GM23338 (cell line): ENCODE measurements at regions not wholly inside any gene's neighbourhood (a gene's known extent, or its start where the extent isn't known, plus 50 kb on each side); places are given as distances from the start of the nearest gene placed in this dataset.

Source experiments
- ATAC-seq: fragments of 200-7000 bp; cut with Tn5 transposase; 3 replicates; pipeline ENCODE4 v1.9.1; 2020
- DNase-seq: peaks from one replicate; pipeline ENCODE4 v3.0.0-alpha.2; 2015; ENCODE audit warnings: low spot score
- H2AFZ ChIP-seq: fragments of 200-600 bp; sonication (generic); 2 replicates; pipeline ENCODE4 v1.8.0; 2016; ENCODE audit warnings: antibody characterized with exemption, mild to moderate bottlenecking, moderate library complexity
- H3F3A ChIP-seq: fragments of 200-600 bp; sonication (generic); replicated peaks from 2 replicates; pipeline ENCODE4 v1.8.0; 2017; ENCODE audit warnings: antibody characterized with exemption, mixed run types, low read depth
- H3K27ac ChIP-seq: fragments of 200-600 bp; sonication (generic); 2 replicates; pipeline ENCODE4 v1.6.1; 2016; ENCODE audit warnings: low read depth
- H3K27me3 ChIP-seq: fragments of 200-600 bp; sonication (generic); 2 replicates; pipeline ENCODE4 v1.8.0; 2016; ENCODE audit warnings: mild to moderate bottlenecking, mixed run types, moderate library complexity; ENCODE audit not compliant: insufficient read depth
- H3K36me3 ChIP-seq: fragments of 200-600 bp; sonication (generic); 2 replicates; pipeline ENCODE4 v1.8.0; 2016; ENCODE audit warnings: mild to moderate bottlenecking; ENCODE audit not compliant: insufficient read depth
- H3K4me1 ChIP-seq: fragments of 200-600 bp; sonication (generic); 2 replicates; pipeline ENCODE4 v1.8.0; 2016; ENCODE audit warnings: mild to moderate bottlenecking, moderate library complexity; ENCODE audit not compliant: insufficient read depth
- H3K4me2 ChIP-seq: fragments of 200-600 bp; sonication (generic); 2 replicates; pipeline ENCODE4 v1.7.1; 2017; ENCODE audit warnings: mixed run types
- H3K4me3 ChIP-seq: fragments of 200-600 bp; sonication (generic); 2 replicates; pipeline ENCODE4 v1.6.1; 2016; ENCODE audit warnings: mixed run types
- H3K79me2 ChIP-seq: fragments of 200-600 bp; sonication (generic); replicated peaks from 2 replicates; pipeline ENCODE4 v1.8.0; 2017; ENCODE audit warnings: mild to moderate bottlenecking; ENCODE audit not compliant: insufficient read depth
- H3K9me2 ChIP-seq: fragments of 200-600 bp; sonication (generic); 2 replicates; pipeline ENCODE4 v1.8.0; 2017; ENCODE audit not compliant: insufficient read depth
- H4K20me1 ChIP-seq: fragments of 200-600 bp; sonication (generic); replicated peaks from 2 replicates; pipeline ENCODE4 v1.8.0; 2017; ENCODE audit warnings: mild to moderate bottlenecking; ENCODE audit not compliant: insufficient read depth
- H3K27ac Mint-ChIP-seq: 2 replicates; pipeline ENCODE4 v1.8.0; 2020; ENCODE audit warnings: inconsistent platforms, mild to moderate bottlenecking, moderate library complexity, mixed read lengths
- H3K27me3 Mint-ChIP-seq: 3 replicates; pipeline ENCODE4 v1.8.0; 2022; ENCODE audit warnings: low read depth, mild to moderate bottlenecking, moderate library complexity, mixed read lengths, inconsistent platforms; ENCODE audit not compliant: insufficient read depth, poor library complexity
- H3K36me3 Mint-ChIP-seq: 3 replicates; pipeline ENCODE4 v1.8.0; 2021; ENCODE audit warnings: low read depth, mild to moderate bottlenecking, inconsistent platforms, moderate library complexity, mixed read lengths
- H3K4me1 Mint-ChIP-seq: 3 replicates; pipeline ENCODE4 v1.8.0; 2020; ENCODE audit warnings: mild to moderate bottlenecking, inconsistent platforms, mixed read lengths
- H3K4me3 Mint-ChIP-seq: 3 replicates; pipeline ENCODE4 v1.8.0; 2021; ENCODE audit warnings: moderate library complexity, mild to moderate bottlenecking, inconsistent platforms, mixed read lengths
- H3K9me3 Mint-ChIP-seq: 3 replicates; pipeline ENCODE4 v1.8.0; 2020; ENCODE audit warnings: moderate library complexity, mild to moderate bottlenecking, inconsistent platforms, mixed read lengths
- CREB1 ChIP-seq: fragments of 250-450 bp; sonication (Bioruptor Pico); IDR thresholded peaks from 2 replicates; pipeline ENCODE4 v1.5.0; 2020; ENCODE audit warnings: low read depth, mild to moderate bottlenecking, moderate library complexity
- ETS1 ChIP-seq: IDR thresholded peaks from 2 replicates; pipeline ENCODE4 v1.6.1; 2016; ENCODE audit warnings: antibody characterized with exemption
- JUNB ChIP-seq: IDR thresholded peaks from one replicate; pipeline ENCODE4 v1.6.1; 2016; ENCODE audit warnings: antibody characterized with exemption; ENCODE audit not compliant: unreplicated experiment
- NANOG ChIP-seq: IDR thresholded peaks from 2 replicates; pipeline ENCODE4 v1.6.1; 2016; ENCODE audit warnings: antibody characterized with exemption, borderline replicate concordance
- POLR2AphosphoS5 ChIP-seq: IDR thresholded peaks from 2 replicates; pipeline ENCODE4 v1.6.1; 2016; ENCODE audit warnings: antibody characterized with exemption, low read depth
- REST ChIP-seq: IDR thresholded peaks from one replicate; pipeline ENCODE4 v1.6.1; 2018; ENCODE audit warnings: antibody characterized with exemption; ENCODE audit not compliant: unreplicated experiment
- STAT1 ChIP-seq: IDR thresholded peaks from one replicate; pipeline ENCODE4 v1.6.1; 2016; ENCODE audit warnings: antibody characterized with exemption; ENCODE audit not compliant: unreplicated experiment
- ZNF114 ChIP-seq: fragments of 250-450 bp; sonication (Bioruptor Pico); IDR thresholded peaks from 2 replicates; pipeline ENCODE4 v1.5.0; 2020; ENCODE audit warnings: mild to moderate bottlenecking, moderate library complexity
- ZNF331 ChIP-seq: fragments of 250-450 bp; sonication (Bioruptor Pico); IDR thresholded peaks from 2 replicates; pipeline ENCODE4 v1.5.0; 2020; ENCODE audit warnings: low read depth, mild to moderate bottlenecking, moderate library complexity
- ZNF462 ChIP-seq: fragments of 250-450 bp; sonication (Bioruptor Pico); IDR thresholded peaks from 2 replicates; pipeline ENCODE4 v1.5.0; 2020; ENCODE audit warnings: mild to moderate bottlenecking, moderate library complexity
- TF ChIP-seq, protein P1 (sequence below), 2 experiments: fragments of 200-600 bp in 1 of 2; sonication (generic) in 1 of 2; conservative IDR thresholded peaks; 2 replicates each; pipeline versions ENCODE4 v1.5.1 to v1.6.1; 2016 to 2017; ENCODE audit warnings: antibody characterized with exemption in 2 of 2, low read depth in 2 of 2, mild to moderate bottlenecking in 2 of 2, moderate library complexity in 1 of 2

DNA sequence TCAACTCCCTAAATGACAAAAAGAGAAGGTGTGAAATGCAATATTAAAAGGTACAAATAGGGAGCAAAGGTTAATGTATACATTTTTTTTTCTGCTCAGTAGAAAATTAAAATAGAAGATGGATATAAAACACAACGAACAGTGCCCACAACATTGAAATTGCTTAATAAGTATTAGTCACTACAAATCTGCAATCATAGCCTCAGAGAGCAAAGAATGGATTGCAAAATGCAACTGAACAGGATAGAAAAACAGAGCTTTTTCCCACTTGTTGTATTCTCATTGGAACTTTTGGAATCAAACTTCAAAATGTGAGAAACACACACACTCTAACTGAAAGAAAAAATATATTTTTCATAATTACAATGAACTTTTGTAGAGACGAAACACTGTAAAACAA, 552.2 kb upstream of the NCAM2 start:
- Histone ChIP-seq H3K27ac (no peak overlapping the region), H3K36me3 (no peaks in the 10 kb centered on the region), H3K79me2 (no peaks in the 10 kb centered on the region), H3K4me3 (no peak overlapping the region), H3K27me3 (no peaks in the 10 kb centered on the region), H3K9me2 (no peaks in the 10 kb centered on the region), H3K4me2 (no peak overlapping the region), H4K20me1 (no peaks in the 10 kb centered on the region), H2AFZ (no peak overlapping the region), H3F3A (no peaks in the 10 kb centered on the region), H3K4me1 (no peaks in the 10 kb centered on the region)
- ATAC-seq = no peak
- Mint-ChIP-seq H3K4me3 (no peak overlapping the region), H3K27ac (no peak overlapping the region), H3K4me1 (peaks cover 6% of the 10 kb centered on the region; the same call in 1 of the 3 replicates), H3K27me3 (peaks cover 2% of the 10 kb centered on the region), H3K9me3 (peaks cover 7% of the 10 kb centered on the region; the same call in 2 of the 3 replicates), H3K36me3 (peaks cover 3% of the 10 kb centered on the region; the same call in 1 of the 3 replicates)
- no peak for TF ChIP-seq ZNF331 (CRISPR knock-in tag)
- TF ChIP-seq ZNF114 (CRISPR knock-in tag) = no peak
- no peak for TF ChIP-seq REST
- no peak for TF ChIP-seq CREB1 (CRISPR knock-in tag)
- no peak for DNase-seq

- Histone ChIP-seq H2AFZ (no peak overlapping the region), H3K4me1 (no peaks in the 10 kb centered on the region), H3K27me3 (no peaks in the 10 kb centered on the region), H3F3A (no peaks in the 10 kb centered on the region), H3K4me3 (no peak overlapping the region), H4K20me1 (no peaks in the 10 kb centered on the region), H3K27ac (no peak overlapping the region), H3K36me3 (no peaks in the 10 kb centered on the region), H3K9me2 (no peaks in the 10 kb centered on the region), H3K4me2 (no peak overlapping the region), H3K79me2 (no peaks in the 10 kb centered on the region)
- Mint-ChIP-seq H3K27me3 (no peaks in the 10 kb centered on the region), H3K9me3 (no peaks in the 10 kb centered on the region), H3K27ac (no peak overlapping the region), H3K4me1 (no peaks in the 10 kb centered on the region), H3K4me3 (no peak overlapping the region), H3K36me3 (no peaks in the 10 kb centered on the region)
- DNase-seq (no peak), ATAC-seq (no peak)
- no peak for TF ChIP-seq ZNF114 (CRISPR knock-in tag)
- TF ChIP-seq ZNF462 (CRISPR knock-in tag) = no peak
- no peak for TF ChIP-seq ETS1
- TF ChIP-seq POLR2AphosphoS5 = no peak
- TF ChIP-seq, protein P1, sequence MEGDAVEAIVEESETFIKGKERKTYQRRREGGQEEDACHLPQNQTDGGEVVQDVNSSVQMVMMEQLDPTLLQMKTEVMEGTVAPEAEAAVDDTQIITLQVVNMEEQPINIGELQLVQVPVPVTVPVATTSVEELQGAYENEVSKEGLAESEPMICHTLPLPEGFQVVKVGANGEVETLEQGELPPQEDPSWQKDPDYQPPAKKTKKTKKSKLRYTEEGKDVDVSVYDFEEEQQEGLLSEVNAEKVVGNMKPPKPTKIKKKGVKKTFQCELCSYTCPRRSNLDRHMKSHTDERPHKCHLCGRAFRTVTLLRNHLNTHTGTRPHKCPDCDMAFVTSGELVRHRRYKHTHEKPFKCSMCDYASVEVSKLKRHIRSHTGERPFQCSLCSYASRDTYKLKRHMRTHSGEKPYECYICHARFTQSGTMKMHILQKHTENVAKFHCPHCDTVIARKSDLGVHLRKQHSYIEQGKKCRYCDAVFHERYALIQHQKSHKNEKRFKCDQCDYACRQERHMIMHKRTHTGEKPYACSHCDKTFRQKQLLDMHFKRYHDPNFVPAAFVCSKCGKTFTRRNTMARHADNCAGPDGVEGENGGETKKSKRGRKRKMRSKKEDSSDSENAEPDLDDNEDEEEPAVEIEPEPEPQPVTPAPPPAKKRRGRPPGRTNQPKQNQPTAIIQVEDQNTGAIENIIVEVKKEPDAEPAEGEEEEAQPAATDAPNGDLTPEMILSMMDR (conservative IDR thresholded peaks at IDR 0.05; ENCODE audit: low read depth in 2 of 2) = no peak
- TF ChIP-seq JUNB = no peak
- TF ChIP-seq NANOG = no peak
- TF ChIP-seq STAT1 = no peak
Measured at GRCh38 chr21:20451046-20451445, 547.2 kb upstream of the NCAM2 start.
